Choroid plexus epithelial cell (primary cell): ENCODE measurements at regions not wholly inside any gene's neighbourhood (a gene's known extent, or its start where the extent isn't known, plus 50 kb on each side); places are given as distances from the start of the nearest gene placed in this dataset.

Source experiments
- DNase-seq: peaks from one replicate; pipeline ENCODE4 v3.0.0-alpha.2; 2010; ENCODE audit warnings: low read depth
- H3K4me3 ChIP-seq: 2 replicates; pipeline ENCODE4 v1.5.1; 2011; ENCODE audit warnings: low read depth, mild to moderate bottlenecking, control low read depth, low read length, moderate library complexity
- CTCF ChIP-seq: conservative IDR thresholded peaks from 2 replicates; pipeline ENCODE4 v1.5.1; 2011; ENCODE audit warnings: low read depth, mild to moderate bottlenecking, control low read depth, inconsistent platforms, low read length, moderate library complexity

DNA sequence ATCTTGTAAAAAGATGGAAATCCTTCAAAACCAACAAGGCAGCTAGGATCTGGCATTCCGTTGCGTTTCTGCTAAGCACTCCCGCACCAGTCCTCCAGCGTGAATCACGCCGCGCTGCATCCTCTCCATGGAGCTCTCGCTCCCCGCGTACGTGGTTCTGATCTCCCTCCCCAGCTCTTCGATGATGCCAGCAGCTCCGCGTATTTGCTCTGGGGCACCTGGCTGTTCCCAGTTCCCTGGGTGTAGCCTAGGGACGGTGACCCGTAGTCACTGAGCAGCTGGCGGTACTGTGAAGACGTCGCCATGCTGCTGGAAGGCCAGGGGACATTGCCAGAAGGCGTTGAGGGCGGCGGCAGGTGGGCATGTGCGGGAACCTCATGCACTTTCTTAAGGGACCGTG is 407.5 kb downstream of the RNF144A start:
- TF ChIP-seq CTCF: no peak
- no peak overlapping the region for H3K4me3 ChIP-seq
- no peak for DNase-seq

DNA sequence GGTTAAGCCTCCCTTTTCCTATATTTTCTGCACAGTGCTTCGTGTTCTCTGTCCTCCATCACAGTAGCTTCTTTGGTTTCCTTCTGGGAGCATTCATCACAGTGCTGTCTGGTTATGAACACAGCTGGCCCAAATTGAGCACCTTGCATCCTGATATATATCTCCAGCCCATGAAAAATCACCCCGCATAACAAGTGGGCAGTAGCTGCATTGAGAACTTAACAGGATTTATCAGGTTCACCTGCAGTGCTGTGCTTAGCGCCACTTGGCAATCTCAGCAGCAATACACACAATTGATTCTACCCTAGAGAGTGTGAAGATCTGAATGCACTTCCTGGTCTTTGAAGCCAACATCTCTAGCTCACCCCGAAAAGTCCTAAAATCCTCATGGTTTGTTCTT is 408.0 kb downstream of the RNF144A start:
- H3K4me3 ChIP-seq: no peak overlapping the region
- DNase-seq: no peak
- TF ChIP-seq CTCF: no peak

GRCh38 chr2:7329465-7329864 is 412.3 kb downstream of the RNF144A start:
- no peak overlapping the region for H3K4me3 ChIP-seq
- no peak for TF ChIP-seq CTCF
- no peak for DNase-seq

DNA sequence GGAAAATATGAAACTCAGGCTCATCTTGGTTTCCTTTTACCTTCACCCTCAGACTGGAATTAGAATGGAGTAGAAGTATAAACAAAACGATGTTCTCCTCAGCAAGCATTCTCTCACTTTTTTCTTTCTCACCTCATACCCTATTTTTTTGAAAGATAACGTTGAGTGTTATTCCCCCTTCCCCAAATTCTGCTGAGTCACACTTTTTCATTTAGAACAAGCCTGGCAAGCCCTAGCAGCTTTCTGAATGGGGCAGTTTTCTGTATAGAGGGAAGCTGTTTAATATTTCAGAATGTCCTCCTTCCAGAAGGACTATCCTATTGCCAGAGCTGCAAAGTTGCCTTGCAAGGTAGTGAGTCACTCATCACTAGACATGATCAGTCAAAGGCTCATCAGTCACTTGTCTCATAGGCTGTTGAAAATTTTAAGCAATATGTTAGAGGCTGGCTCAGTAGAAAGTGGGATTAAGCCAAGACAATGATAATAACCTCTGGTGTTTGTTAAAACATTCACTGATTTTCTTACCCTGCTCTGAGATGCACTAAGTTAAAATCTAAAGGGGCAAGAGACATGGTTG is 416.1 kb downstream of the RNF144A start:
- TF ChIP-seq CTCF: no peak
- no peak overlapping the region for H3K4me3 ChIP-seq
- no peak for DNase-seq

DNA sequence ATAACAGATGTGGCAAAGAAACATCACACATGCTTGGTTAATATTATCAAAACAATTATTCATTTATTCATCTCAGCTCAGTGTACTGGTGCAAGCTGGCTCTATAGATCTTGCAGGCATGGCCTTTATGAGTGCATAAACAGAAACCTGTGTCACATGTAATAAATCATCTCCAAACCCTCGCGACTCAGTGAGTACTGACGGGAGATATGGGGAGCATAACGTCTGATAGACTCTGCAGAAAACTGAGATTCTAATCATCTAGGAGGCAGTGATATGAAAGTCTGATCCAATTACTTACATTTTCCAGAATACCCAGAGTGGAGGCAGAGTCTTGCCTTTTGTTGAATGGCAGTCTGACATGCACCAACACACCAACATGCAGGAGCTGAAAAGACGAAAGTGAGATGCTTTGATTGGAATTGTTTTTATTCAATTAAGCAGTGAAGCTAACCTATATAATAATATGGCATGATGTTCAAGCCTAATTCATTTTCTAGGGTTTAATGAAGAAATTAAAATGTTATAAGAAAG is 416.8 kb downstream of the RNF144A start:
- no peak for TF ChIP-seq CTCF
- H3K4me3 ChIP-seq: no peak overlapping the region
- DNase-seq: no peak

GRCh38 chr2:7338961-7339360 is 421.7 kb downstream of the RNF144A start:
- no peak for DNase-seq
- no peak overlapping the region for H3K4me3 ChIP-seq
- TF ChIP-seq CTCF: no peak

DNA sequence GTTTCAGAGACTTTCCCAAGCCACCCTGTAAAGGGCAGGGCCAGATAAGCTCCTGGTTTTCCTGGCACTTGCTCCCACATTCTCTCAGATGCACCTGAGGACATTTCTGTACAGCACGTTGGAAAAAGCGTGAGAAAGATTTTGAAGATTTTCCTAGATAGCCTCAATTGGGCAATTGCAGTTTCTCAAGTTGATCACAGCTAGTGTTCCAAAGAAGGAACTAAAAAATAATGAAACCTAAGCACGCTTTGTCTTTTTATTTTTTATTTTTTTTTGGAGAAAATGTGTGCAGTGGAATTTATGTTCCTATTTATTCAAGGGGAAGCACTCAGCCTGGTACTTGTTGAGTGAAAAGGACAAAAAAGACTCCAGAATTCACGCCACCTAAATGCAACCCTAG is 429.1 kb downstream of the RNF144A start:
- no peak overlapping the region for H3K4me3 ChIP-seq
- no peak for TF ChIP-seq CTCF
- no peak for DNase-seq
